K562 (cell line): ENCODE measurements at regions not wholly inside any gene's neighbourhood (a gene's known extent, or its start where the extent isn't known, plus 50 kb on each side); places are given as distances from the start of the nearest gene placed in this dataset.

Source experiments
- CBX5 ChIP-seq: IDR thresholded peaks from 2 replicates; pipeline ENCODE4 v1.6.1; 2014; ENCODE audit warnings: low read depth, borderline replicate concordance
- CTCF ChIP-seq, 3 experiments: IDR thresholded peaks in 2 of 3; conservative IDR thresholded peaks in 1 of 3; 2 replicates each; pipeline ENCODE4 v1.5.1; 2011 to 2012; ENCODE audit warnings: low read length in 3 of 3, mild to moderate bottlenecking in 3 of 3, control low read depth in 2 of 3, improper control_type of control experiment in 1 of 3, inconsistent platforms in 1 of 3, low read depth in 1 of 3, mixed read lengths in 1 of 3, moderate library complexity in 1 of 3; ENCODE audit not compliant: insufficient read depth in 2 of 3
- SAFB ChIP-seq: fragments of 200-400 bp; formaldehyde crosslinking; IDR thresholded peaks from 2 replicates; pipeline ENCODE4 v1.6.1; 2017; ENCODE audit warnings: low read depth, low read length, borderline replicate concordance
- TAF1 ChIP-seq: IDR thresholded peaks from 2 replicates; pipeline ENCODE4 v1.6.1; 2011; ENCODE audit warnings: mild to moderate bottlenecking, low read length, moderate library complexity; ENCODE audit not compliant: insufficient read depth, control insufficient read depth, severe bottlenecking; ENCODE audit errors: extremely low read depth
- ZNF583 ChIP-seq: fragments of 250-450 bp; sonication (Bioruptor Pico); IDR thresholded peaks from 2 replicates; pipeline ENCODE4 v1.4.0; 2020
- TF ChIP-seq, protein P1 (sequence below): fragments of 450-650 bp; IDR thresholded peaks from 2 replicates; pipeline ENCODE4 v1.6.1; 2016; ENCODE audit warnings: borderline replicate concordance

DNA sequence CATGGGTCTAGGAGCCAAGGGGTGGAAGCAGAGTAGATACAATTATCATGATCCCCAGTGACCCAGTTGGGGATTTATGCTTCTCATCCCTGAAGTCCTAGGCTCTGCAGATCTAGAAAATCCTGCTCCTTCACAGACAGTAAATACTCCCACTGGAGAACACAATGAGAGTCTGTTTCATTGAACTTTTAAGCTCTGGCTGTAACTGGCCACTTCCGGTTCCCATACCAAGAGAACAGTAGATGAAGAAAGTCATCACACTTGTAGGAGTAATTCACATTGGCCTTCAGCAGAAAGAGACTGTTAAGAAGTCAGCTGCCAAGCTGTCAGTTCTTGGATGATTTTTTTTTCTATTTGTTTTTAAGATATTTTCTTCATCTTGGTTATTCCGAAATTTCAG lies 597.1 kb downstream of the ACTL7B start:
- no peak for TF ChIP-seq CTCF (IDR thresholded peaks at IDR 0.05 in 2 of 3, conservative IDR thresholded peaks at IDR 0.05 in 1 of 3; ENCODE audit: insufficient read depth in 2 of 3, low read depth in 1 of 3, low read length in 3 of 3)
- no peak for TF ChIP-seq SAFB
- no peak for TF ChIP-seq CBX5
- no peak for TF ChIP-seq ZNF583 (CRISPR knock-in tag)
- TF ChIP-seq, protein P1, sequence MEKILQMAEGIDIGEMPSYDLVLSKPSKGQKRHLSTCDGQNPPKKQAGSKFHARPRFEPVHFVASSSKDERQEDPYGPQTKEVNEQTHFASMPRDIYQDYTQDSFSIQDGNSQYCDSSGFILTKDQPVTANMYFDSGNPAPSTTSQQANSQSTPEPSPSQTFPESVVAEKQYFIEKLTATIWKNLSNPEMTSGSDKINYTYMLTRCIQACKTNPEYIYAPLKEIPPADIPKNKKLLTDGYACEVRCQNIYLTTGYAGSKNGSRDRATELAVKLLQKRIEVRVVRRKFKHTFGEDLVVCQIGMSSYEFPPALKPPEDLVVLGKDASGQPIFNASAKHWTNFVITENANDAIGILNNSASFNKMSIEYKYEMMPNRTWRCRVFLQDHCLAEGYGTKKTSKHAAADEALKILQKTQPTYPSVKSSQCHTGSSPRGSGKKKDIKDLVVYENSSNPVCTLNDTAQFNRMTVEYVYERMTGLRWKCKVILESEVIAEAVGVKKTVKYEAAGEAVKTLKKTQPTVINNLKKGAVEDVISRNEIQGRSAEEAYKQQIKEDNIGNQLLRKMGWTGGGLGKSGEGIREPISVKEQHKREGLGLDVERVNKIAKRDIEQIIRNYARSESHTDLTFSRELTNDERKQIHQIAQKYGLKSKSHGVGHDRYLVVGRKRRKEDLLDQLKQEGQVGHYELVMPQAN = no peak
- TF ChIP-seq TAF1 = no peak
